DND-41 (cell line): ENCODE measurements at regions not wholly inside any gene's neighbourhood (a gene's known extent, or its start where the extent isn't known, plus 50 kb on each side); places are given as distances from the start of the nearest gene placed in this dataset.

Experiments
- EZH2 ChIP-seq: IDR thresholded peaks from 3 replicates; pipeline ENCODE4 v1.6.1; 2012; ENCODE audit warnings: borderline replicate concordance, low read depth, mild to moderate bottlenecking, moderate library complexity, low read length, inconsistent platforms; ENCODE audit not compliant: severe bottlenecking
- TF ChIP-seq, protein P1 (sequence below): IDR thresholded peaks from 2 replicates; pipeline ENCODE4 v1.5.1; 2012; ENCODE audit warnings: borderline replicate concordance, low read length, moderate library complexity, mild to moderate bottlenecking; ENCODE audit not compliant: poor library complexity, severe bottlenecking; ENCODE audit errors: extremely low read depth

DNA sequence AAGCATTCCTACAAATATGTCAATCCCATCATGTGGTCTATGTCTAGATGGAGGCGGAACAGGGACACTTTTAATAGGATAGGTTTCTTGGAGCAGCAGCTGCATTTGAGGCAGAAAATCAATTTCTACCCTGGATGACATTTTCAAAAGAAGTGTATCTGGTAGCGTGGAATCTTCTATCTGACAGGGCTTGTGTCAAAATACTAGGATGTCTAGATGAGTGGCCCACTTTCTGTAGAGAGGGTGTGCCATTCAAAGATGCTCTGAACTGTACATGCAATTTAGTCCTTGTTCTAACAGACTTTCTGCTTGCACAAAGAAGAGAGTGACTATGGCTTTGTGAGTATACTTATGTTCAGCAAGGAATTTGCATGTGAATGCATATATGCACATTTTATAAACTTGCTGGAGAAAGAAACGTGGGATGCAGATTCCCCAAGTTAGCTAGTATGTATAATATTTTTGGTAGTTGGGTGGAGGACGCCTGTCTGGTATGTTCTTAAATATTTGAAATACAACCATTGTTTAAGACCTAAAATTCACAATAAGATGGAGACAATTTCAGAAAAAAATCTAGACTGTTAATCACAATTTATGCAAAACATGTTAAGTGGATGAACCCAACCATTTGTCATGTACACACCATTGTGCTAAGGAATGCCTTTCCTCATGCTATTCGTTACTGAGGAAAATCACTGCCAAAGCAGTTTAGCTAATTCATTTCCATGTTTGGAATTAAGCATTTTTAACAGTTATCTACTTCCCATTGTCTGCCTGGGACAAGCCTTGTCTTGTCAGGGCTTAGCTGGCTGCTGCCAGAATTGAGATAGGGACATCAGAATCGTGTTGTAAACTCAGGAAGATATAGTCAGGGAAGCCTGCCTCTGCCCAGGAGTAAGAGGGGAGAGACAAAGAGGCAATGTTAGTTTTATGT is 129.1 kb upstream of the MEF2C start:
- TF ChIP-seq, protein P1, sequence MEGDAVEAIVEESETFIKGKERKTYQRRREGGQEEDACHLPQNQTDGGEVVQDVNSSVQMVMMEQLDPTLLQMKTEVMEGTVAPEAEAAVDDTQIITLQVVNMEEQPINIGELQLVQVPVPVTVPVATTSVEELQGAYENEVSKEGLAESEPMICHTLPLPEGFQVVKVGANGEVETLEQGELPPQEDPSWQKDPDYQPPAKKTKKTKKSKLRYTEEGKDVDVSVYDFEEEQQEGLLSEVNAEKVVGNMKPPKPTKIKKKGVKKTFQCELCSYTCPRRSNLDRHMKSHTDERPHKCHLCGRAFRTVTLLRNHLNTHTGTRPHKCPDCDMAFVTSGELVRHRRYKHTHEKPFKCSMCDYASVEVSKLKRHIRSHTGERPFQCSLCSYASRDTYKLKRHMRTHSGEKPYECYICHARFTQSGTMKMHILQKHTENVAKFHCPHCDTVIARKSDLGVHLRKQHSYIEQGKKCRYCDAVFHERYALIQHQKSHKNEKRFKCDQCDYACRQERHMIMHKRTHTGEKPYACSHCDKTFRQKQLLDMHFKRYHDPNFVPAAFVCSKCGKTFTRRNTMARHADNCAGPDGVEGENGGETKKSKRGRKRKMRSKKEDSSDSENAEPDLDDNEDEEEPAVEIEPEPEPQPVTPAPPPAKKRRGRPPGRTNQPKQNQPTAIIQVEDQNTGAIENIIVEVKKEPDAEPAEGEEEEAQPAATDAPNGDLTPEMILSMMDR = no peak
- no peak for TF ChIP-seq EZH2
